ENCODE measurements at regions not wholly inside any gene's neighbourhood (a gene's known extent, or its start where the extent isn't known, plus 50 kb on each side); places are given as distances from the start of the nearest gene placed in this dataset.

DNA sequence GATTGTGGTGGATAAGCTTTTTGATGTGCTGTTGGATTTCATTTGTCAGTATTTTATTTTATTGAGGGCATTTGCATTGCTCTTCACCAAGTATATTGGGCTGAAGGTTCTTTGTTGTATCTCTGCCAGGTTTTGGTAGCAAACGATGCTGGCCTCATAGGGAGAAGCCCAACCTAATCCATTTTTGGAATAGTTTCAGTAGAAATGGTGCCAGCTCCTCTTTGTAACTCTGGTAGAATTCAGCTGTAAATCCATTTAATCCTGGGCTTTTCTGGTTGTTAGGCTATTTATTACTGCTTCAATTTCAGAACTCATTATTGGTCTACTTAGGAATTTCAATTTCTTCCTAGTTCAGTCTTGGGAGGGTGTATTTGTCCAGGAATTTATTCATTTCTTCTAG, 309.8 kb upstream of the SETBP1 start:
- H3K4me3 ChIP-seq (ENCODE audit: low read depth, low read length): no peak overlapping the region
- TF ChIP-seq CTCF (IDR thresholded peaks at IDR 0.05; ENCODE audit: insufficient read depth, low read length): no peak
- DNase-seq (ENCODE audit: low read depth): no peak

GRCh38 chr18:44374966-44375365, 305.7 kb upstream of the SETBP1 start:
- DNase-seq (ENCODE audit: low read depth): no peak
- no peak for TF ChIP-seq CTCF (IDR thresholded peaks at IDR 0.05; ENCODE audit: insufficient read depth, low read length)
- H3K4me3 ChIP-seq (ENCODE audit: low read depth, low read length): no peak overlapping the region

DNA sequence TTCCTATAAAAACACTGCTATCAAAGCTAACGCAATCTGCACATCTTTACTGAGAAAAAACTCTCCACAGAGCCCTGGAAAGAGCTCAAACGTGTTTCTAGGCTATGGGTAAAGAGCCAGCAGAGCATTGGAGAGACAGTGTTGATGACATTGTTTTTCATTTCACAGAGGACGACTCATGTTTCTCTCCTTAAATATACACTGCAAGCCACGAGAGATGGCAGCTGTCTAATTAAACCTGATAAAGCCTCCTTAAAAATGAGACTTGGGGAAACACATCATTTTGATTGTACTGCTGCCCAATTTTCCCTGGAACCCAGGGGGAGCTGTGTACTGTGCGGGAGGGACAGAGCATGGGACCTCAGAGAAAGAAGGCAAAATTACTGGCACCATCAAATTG, 294.3 kb upstream of the SETBP1 start:
- TF ChIP-seq CTCF (IDR thresholded peaks at IDR 0.05; ENCODE audit: insufficient read depth, low read length): no peak
- DNase-seq (ENCODE audit: low read depth): no peak
- no peak overlapping the region for H3K4me3 ChIP-seq (ENCODE audit: low read depth, low read length)

- no peak overlapping the region for H3K4me3 ChIP-seq (ENCODE audit: low read depth, low read length)
- TF ChIP-seq CTCF (IDR thresholded peaks at IDR 0.05; ENCODE audit: insufficient read depth, low read length): no peak
- DNase-seq (ENCODE audit: low read depth): no peak
Measured at GRCh38 chr18:44388329-44388728, 292.4 kb upstream of the SETBP1 start.

DNA sequence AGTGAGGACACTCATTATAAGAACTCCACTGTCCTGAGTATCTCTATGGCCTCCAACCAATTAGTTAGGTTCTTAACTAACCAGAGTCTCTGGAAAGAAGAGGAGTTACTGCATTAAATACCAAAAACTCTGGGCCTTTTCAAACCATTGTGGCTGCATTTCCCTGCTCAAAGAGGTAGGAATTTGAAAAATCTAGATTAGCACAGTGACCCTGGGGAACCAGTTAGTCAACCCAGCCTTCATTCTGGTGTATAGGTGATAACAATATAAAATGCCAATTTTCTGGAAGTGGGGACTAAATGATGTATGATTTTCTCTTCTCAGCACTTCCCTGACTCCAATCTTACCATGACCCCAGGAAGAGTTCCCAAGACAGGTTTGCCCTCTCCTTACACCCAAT, 287.8 kb upstream of the SETBP1 start:
- DNase-seq (ENCODE audit: low read depth): no peak
- no peak overlapping the region for H3K4me3 ChIP-seq (ENCODE audit: low read depth, low read length)
- no peak for TF ChIP-seq CTCF (IDR thresholded peaks at IDR 0.05; ENCODE audit: insufficient read depth, low read length)

GRCh38 chr18:44393406-44393805, 287.3 kb upstream of the SETBP1 start:
- no peak overlapping the region for H3K4me3 ChIP-seq (ENCODE audit: low read depth, low read length)
- DNase-seq (ENCODE audit: low read depth): no peak
- no peak for TF ChIP-seq CTCF (IDR thresholded peaks at IDR 0.05; ENCODE audit: insufficient read depth, low read length)

DNA sequence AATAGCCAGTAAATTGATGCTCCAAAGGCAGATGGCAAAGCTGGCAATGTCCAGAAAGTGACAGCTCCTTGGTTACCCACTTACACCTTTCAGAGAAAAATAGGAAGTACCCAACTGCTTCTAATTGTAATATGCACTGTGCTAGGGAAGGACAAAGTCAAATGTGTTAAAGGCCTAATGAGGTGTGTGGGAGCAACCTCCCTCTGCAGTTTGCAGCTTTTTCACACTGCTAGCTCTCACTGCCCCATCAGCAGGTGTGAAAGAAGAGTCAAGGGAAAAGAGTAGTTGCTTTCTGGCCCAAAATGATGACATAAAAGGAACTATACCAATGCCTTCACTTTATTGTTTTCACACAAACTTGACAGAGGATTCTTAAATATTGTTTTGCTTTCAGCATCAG, 284.1 kb upstream of the SETBP1 start:
- no peak overlapping the region for H3K4me3 ChIP-seq (ENCODE audit: low read depth, low read length)
- no peak for TF ChIP-seq CTCF (IDR thresholded peaks at IDR 0.05; ENCODE audit: insufficient read depth, low read length)
- DNase-seq (ENCODE audit: low read depth): no peak

Measured in fibroblast of the aortic adventitia (primary cell).